HEK293 (cell line): ENCODE measurements at regions not wholly inside any gene's neighbourhood (a gene's known extent, or its start where the extent isn't known, plus 50 kb on each side); places are given as distances from the start of the nearest gene placed in this dataset.

Source experiments
- CTCF ChIA-PET: fragments of 350-600 bp; formaldehyde crosslinking; extraction: SDS; loops from one replicate; lab custom pipeline; 2021; ENCODE audit warnings: antibody characterized with exemption; lab: Yijun Ruan, JAX
- POLR2A ChIA-PET: fragments of 300-600 bp; formaldehyde crosslinking; extraction: SDS; loops from one replicate; lab custom pipeline; 2020; ENCODE audit warnings: antibody characterized with exemption, inconsistent platforms; lab: Yijun Ruan, JAX
- H3K27ac ChIP-seq: fragments of 200-500 bp; sonication (Bioruptor generic); 2 replicates; pipeline ENCODE4 v1.5.1; 2014; ENCODE audit warnings: low read depth, low read length, control low read depth, inconsistent platforms; ENCODE audit errors: extremely low read depth
- H3K36me3 ChIP-seq, 2 experiments: fragments of 200-500 bp in 1 of 2; sonication (Bioruptor generic) in 1 of 2; 1 replicate in 1 of 2; 2 replicates in 1 of 2; pipeline ENCODE4 v1.5.1; 2014 to 2017; ENCODE audit warnings: inconsistent platforms in 2 of 2, low read length in 2 of 2; ENCODE audit not compliant: control insufficient read depth in 2 of 2, insufficient read depth in 1 of 2
- H3K4me1 ChIP-seq: fragments of 200-500 bp; sonication (Bioruptor generic); 2 replicates; pipeline ENCODE4 v1.5.1; 2014; ENCODE audit warnings: mild to moderate bottlenecking, low read length, inconsistent platforms; ENCODE audit not compliant: control insufficient read depth, insufficient read depth
- H3K4me3 ChIP-seq: 2 replicates; pipeline ENCODE4 v1.5.1; 2011; ENCODE audit warnings: low read depth, mild to moderate bottlenecking, control low read depth, low read length, moderate library complexity
- H3K9me3 ChIP-seq: fragments of 200-500 bp; sonication (Bioruptor generic); 2 replicates; pipeline ENCODE4 v1.5.1; 2014; ENCODE audit warnings: low read depth, low read length, inconsistent platforms; ENCODE audit not compliant: control insufficient read depth, insufficient read depth
- BCL11A ChIP-seq: fragments of 450-650 bp; formaldehyde crosslinking; IDR thresholded peaks from 2 replicates; pipeline ENCODE4 v1.5.1; 2016; ENCODE audit warnings: low read depth, missing biosample characterization, missing genetic modification characterization
- HOXD13 ChIP-seq: sonication (generic); formaldehyde crosslinking; IDR thresholded peaks from 2 replicates; pipeline ENCODE4 v1.8.0; 2022; ENCODE audit warnings: missing genetic modification reagents, borderline replicate concordance
- INSM2 ChIP-seq: fragments of 450-650 bp; formaldehyde crosslinking; IDR thresholded peaks from 2 replicates; pipeline ENCODE4 v1.5.1; 2016; ENCODE audit warnings: missing biosample characterization, missing genetic modification characterization
- KLF10 ChIP-seq: fragments of 450-650 bp; IDR thresholded peaks from 2 replicates; pipeline ENCODE4 v1.5.1; 2018; ENCODE audit warnings: missing biosample characterization, mild to moderate bottlenecking, missing genetic modification characterization
- MEIS1 ChIP-seq: sonication (generic); formaldehyde crosslinking; IDR thresholded peaks from 2 replicates; pipeline ENCODE4 v1.8.1; 2022; ENCODE audit warnings: missing genetic modification reagents, mild to moderate bottlenecking, borderline replicate concordance
- SETDB1 ChIP-seq: IDR thresholded peaks from one replicate; pipeline ENCODE4 v1.6.1; 2017; ENCODE audit warnings: mild to moderate bottlenecking, low read length, moderate library complexity, mixed read lengths; ENCODE audit not compliant: insufficient read length
- SP2 ChIP-seq: fragments of 450-650 bp; formaldehyde crosslinking; IDR thresholded peaks from 2 replicates; pipeline ENCODE4 v1.5.1; 2016; ENCODE audit warnings: missing biosample characterization, missing genetic modification characterization
- TRIM28 ChIP-seq: IDR thresholded peaks from 2 replicates; pipeline ENCODE4 v1.6.1; 2011; ENCODE audit warnings: low read length, control low read depth, borderline replicate concordance
- YY2 ChIP-seq: fragments of 450-650 bp; formaldehyde crosslinking; IDR thresholded peaks from 2 replicates; pipeline ENCODE4 v1.5.1; 2016; ENCODE audit warnings: missing biosample characterization, missing genetic modification characterization
- ZEB2 ChIP-seq: fragments of 450-650 bp; formaldehyde crosslinking; IDR thresholded peaks from 2 replicates; pipeline ENCODE4 v1.5.1; 2016; ENCODE audit warnings: missing biosample characterization, missing genetic modification characterization
- ZFP3 ChIP-seq: fragments of 450-650 bp; formaldehyde crosslinking; IDR thresholded peaks from 2 replicates; pipeline ENCODE4 v1.5.1; 2016; ENCODE audit warnings: low read depth, missing biosample characterization, missing genetic modification characterization
- ZFP41 ChIP-seq: fragments of 450-650 bp; formaldehyde crosslinking; IDR thresholded peaks from 2 replicates; pipeline ENCODE4 v1.5.1; 2016; ENCODE audit warnings: missing biosample characterization, missing genetic modification characterization, borderline replicate concordance
- ZIC2 ChIP-seq: fragments of 450-650 bp; formaldehyde crosslinking; IDR thresholded peaks from 2 replicates; pipeline ENCODE4 v1.5.1; 2016; ENCODE audit warnings: missing biosample characterization, missing genetic modification characterization
- ZNF2 ChIP-seq: fragments of 450-650 bp; formaldehyde crosslinking; IDR thresholded peaks from 2 replicates; pipeline ENCODE4 v1.5.1; 2016; ENCODE audit warnings: missing biosample characterization, missing genetic modification characterization
- ZNF23 ChIP-seq: fragments of 450-650 bp; formaldehyde crosslinking; IDR thresholded peaks from 2 replicates; pipeline ENCODE4 v1.5.1; 2016; ENCODE audit warnings: missing biosample characterization, missing genetic modification characterization, borderline replicate concordance
- ZNF394 ChIP-seq: fragments of 450-650 bp; formaldehyde crosslinking; IDR thresholded peaks from 2 replicates; pipeline ENCODE4 v1.5.1; 2016; ENCODE audit warnings: missing biosample characterization, missing genetic modification characterization, mild to moderate bottlenecking, moderate library complexity, borderline replicate concordance
- ZNF571 ChIP-seq: fragments of 450-650 bp; formaldehyde crosslinking; IDR thresholded peaks from 2 replicates; pipeline ENCODE4 v1.5.0; 2017; ENCODE audit warnings: missing biosample characterization, missing genetic modification characterization
- ZNF580 ChIP-seq: fragments of 450-650 bp; formaldehyde crosslinking; IDR thresholded peaks from 2 replicates; pipeline ENCODE4 v1.5.1; 2016; ENCODE audit warnings: missing biosample characterization, missing genetic modification characterization
- ZNF610 ChIP-seq: fragments of 450-650 bp; formaldehyde crosslinking; IDR thresholded peaks from 2 replicates; pipeline ENCODE4 v1.5.1; 2016; ENCODE audit warnings: missing biosample characterization, missing genetic modification characterization, borderline replicate concordance
- ZNF623 ChIP-seq: fragments of 450-650 bp; formaldehyde crosslinking; IDR thresholded peaks from 2 replicates; pipeline ENCODE4 v1.5.1; 2016; ENCODE audit warnings: missing biosample characterization, missing genetic modification characterization
- ZNF645 ChIP-seq: fragments of 450-650 bp; formaldehyde crosslinking; IDR thresholded peaks from 2 replicates; pipeline ENCODE4; 2016; ENCODE audit warnings: missing biosample characterization, missing genetic modification characterization
- ZNF654 ChIP-seq: fragments of 450-650 bp; formaldehyde crosslinking; IDR thresholded peaks from 2 replicates; pipeline ENCODE4 v1.5.1; 2016; ENCODE audit warnings: low read depth, missing biosample characterization, missing genetic modification characterization
- ZNF660 ChIP-seq: fragments of 450-650 bp; IDR thresholded peaks from 2 replicates; pipeline ENCODE4 v1.5.1; 2018; ENCODE audit warnings: missing biosample characterization, mild to moderate bottlenecking, missing genetic modification characterization
- ZNF677 ChIP-seq: fragments of 450-650 bp; IDR thresholded peaks from 2 replicates; pipeline ENCODE4 v1.5.0; 2018; ENCODE audit warnings: missing biosample characterization, mild to moderate bottlenecking, missing genetic modification characterization, moderate library complexity
- ZNF704 ChIP-seq: fragments of 450-650 bp; formaldehyde crosslinking; IDR thresholded peaks from 2 replicates; pipeline ENCODE4 v1.5.1; 2016; ENCODE audit warnings: missing biosample characterization, missing genetic modification characterization
- ZNF792 ChIP-seq: fragments of 450-650 bp; formaldehyde crosslinking; IDR thresholded peaks from 2 replicates; pipeline ENCODE4 v1.5.1; 2016; ENCODE audit warnings: missing biosample characterization, missing genetic modification characterization
- ZSCAN18 ChIP-seq: fragments of 450-650 bp; formaldehyde crosslinking; IDR thresholded peaks from 2 replicates; pipeline ENCODE4 v1.5.1; 2016; ENCODE audit warnings: missing biosample characterization, missing genetic modification characterization

- Histone ChIP-seq H3K36me3 (no peaks in the 10 kb centered on the region), H3K9me3 (no peaks in the 10 kb centered on the region; the same call in 1 of the 2 replicates), H3K27ac (no peak overlapping the region), H3K4me3 (no peak overlapping the region), H3K4me1 (no peaks in the 10 kb centered on the region; the same call in 1 of the 2 replicates)
- no peak for TF ChIP-seq ZIC2 (tag by site-specific recombination)
- no peak for TF ChIP-seq ZNF645
- no peak for TF ChIP-seq ZNF792 (tag by site-specific recombination)
- no peak for TF ChIP-seq ZNF660 (tag by site-specific recombination)
- no peak for TF ChIP-seq ZNF23 (tag by site-specific recombination)
- no peak for TF ChIP-seq YY2 (tag by site-specific recombination)
- TF ChIP-seq ZNF654 (tag by site-specific recombination) = no peak
- TF ChIP-seq TRIM28 = no peak
- TF ChIP-seq HOXD13 (CRISPR knock-in tag) = no peak
- TF ChIP-seq KLF10 (tag by site-specific recombination) = no peak
- no peak for TF ChIP-seq ZFP3 (tag by site-specific recombination)
- no peak for TF ChIP-seq ZNF610 (tag by site-specific recombination)
- TF ChIP-seq SP2 (tag by site-specific recombination) = no peak
- TF ChIP-seq ZNF704 (tag by site-specific recombination) = no peak
- TF ChIP-seq ZNF2 (tag by site-specific recombination) = no peak
- no peak for TF ChIP-seq INSM2 (tag by site-specific recombination)
- TF ChIP-seq BCL11A = no peak
- no peak for TF ChIP-seq ZNF571 (tag by site-specific recombination)
- ChIA-PET CTCF (interaction anchor here (0.7 kb wide), 1 partner anchor 225 kb away, joined by 3 read pairs; no protein-coding TSS in a partner anchor), POLR2A (no interaction called here)
Observed at GRCh38 chr21:27040738-27041469, 74.0 kb upstream of the ADAMTS5 start.

GRCh38 chr21:27036736-27037301 lies 69.9 kb upstream of the ADAMTS5 start:
- H3K4me1 ChIP-seq = no peaks in the 10 kb centered on the region; the same call in 1 of the 2 replicates
- no peaks in the 10 kb centered on the region for H3K36me3 ChIP-seq
- no peaks in the 10 kb centered on the region; the same call in 1 of the 2 replicates for H3K9me3 ChIP-seq
- H3K4me3 ChIP-seq = no peak overlapping the region
- TF ChIP-seq ZEB2 (tag by site-specific recombination) (no peak), ZNF623 (tag by site-specific recombination) (no peak), ZFP41 (tag by site-specific recombination) (no peak), MEIS1 (CRISPR knock-in tag) (no peak), SETDB1 (no peak), ZNF580 (no peak), ZNF677 (tag by site-specific recombination) (no peak), ZSCAN18 (no peak), ZNF394 (tag by site-specific recombination) (no peak)
- ChIA-PET CTCF (interaction anchor here (0.9 to 1.2 kb wide), 2 partner anchors 8 to 15 kb away, joined by 3 read pairs; no protein-coding TSS in a partner anchor), POLR2A (no interaction called here)
- H3K27ac ChIP-seq = no peak overlapping the region
